ENCODE measurements at regions not wholly inside any gene's neighbourhood (a gene's known extent, or its start where the extent isn't known, plus 50 kb on each side); places are given as distances from the start of the nearest gene placed in this dataset.

DNA sequence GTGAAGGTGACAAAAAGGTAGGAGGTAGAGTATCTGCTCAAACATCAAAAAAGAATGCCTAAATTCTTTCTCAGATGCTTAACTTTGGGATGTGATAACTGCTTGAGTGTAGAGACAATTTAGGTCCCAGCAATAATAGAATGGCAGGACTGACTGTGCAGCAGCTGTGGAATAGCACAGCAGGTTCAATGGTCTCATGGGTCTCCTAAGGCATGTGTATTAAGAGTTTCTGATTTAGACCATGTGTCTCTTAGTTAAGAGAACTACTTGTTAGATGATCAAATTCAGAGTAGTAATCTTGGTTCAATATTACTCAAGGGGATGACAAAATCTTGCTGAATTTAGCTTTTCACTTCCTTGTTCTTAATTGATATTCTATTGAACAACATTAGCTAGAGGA lies 72.0 kb downstream of the ALX1 start:
- intact Hi-C loops (cut with DNase I) = no loop called here

GRCh38 chr12:85356596-85357385 lies 76.8 kb downstream of the ALX1 start:
- no peak for DNase-seq
- intact Hi-C loops (cut with DNase I) = no loop called here

More for the DNA sequence above, 72.0 kb downstream of the ALX1 start:
- no peak for DNase-seq

- no peak for DNase-seq
- intact Hi-C loops (cut with DNase I) = no loop called here
Measured at GRCh38 chr12:85357609-85358008, 77.6 kb downstream of the ALX1 start.

GRCh38 chr12:85358715-85359114 lies 78.7 kb downstream of the ALX1 start:
- intact Hi-C loops (cut with DNase I) = no loop called here
- DNase-seq = no peak

DNA sequence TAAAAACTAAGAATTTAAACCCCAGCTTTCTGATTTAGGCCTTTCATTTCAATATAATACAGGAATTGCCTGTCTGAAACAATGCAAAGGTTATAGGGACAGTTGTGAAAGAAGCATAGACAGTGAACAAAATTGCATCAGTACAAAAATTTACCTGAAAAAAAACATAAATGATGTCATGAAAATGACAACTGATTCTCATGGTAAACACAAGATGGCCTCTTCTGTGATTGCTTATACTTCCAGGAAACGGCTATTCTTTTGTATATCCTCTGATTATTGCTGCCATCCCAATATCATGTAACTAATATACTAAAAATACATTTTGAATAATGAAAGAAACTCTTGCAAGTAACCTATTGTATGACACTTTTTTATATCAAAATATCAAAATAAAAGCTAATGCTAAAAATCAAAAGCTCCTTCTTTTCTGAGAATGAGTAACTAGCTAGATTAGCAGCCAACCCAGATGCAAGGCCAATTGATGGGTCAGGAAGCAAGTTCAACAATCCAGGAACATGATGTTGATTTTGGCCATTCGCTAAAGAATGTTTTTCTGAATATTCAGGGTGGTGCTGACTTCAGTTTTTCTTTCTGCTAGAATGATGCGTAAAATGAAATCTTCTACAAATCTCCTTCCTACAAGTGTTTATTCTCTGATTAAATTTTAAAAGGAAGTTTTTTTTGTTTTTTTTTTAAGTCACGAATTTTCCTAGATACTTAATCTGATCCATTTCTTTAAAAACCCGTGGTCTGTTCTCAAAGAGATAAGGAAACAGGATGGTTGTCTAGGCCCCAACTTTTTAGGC lies 83.6 kb downstream of the ALX1 start:
- intact Hi-C loops (cut with DNase I) = no loop called here
- DNase-seq = no peak

- intact Hi-C loops (cut with DNase I) = no loop called here
- DNase-seq = no peak
Measured at GRCh38 chr12:85367936-85368335, 87.9 kb downstream of the ALX1 start.

- intact Hi-C loops (cut with DNase I) = no loop called here
- no peak for DNase-seq
Measured at GRCh38 chr12:85369365-85370154, 89.5 kb downstream of the ALX1 start.

DNA sequence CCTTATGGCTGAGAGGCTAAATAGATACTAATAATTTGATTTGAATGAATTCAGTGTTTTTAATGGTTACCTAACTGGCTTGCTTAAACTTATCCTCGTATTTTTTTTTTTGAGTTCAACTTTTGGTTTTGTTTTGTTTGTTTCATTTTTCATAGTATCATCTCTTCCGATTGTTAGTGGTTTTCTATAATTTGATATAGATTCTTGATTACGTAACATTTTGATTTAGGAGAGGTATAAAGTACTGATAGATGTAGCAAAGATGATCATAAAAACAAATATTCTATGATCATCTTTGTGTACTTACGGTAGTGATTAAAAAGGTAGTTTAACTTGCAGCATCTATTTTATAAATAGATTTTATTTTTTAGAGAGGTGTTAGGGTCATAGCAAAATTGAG lies 93.0 kb downstream of the ALX1 start:
- DNase-seq = no peak
- intact Hi-C loops (cut with DNase I) = no loop called here

DNA sequence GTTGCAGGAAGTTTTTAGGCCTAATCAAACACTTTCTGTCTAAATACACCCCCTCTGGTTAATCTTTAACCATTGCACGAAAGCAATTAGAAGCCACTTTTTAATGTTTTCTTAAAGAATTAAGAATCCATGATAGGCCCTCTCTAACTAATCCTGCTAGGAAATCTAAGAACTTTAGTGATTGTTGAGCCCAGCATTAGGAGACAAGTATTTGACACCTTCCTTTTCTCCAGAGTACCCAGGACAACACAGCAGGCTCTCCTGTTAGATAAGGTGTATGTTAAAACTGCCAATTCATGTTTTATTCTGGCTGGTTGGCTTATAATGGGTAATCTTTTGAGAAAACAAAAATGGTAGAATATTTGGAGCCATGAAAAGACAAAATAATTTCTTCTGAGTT lies 95.0 kb downstream of the ALX1 start:
- DNase-seq = no peak
- intact Hi-C loops (cut with DNase I) = no loop called here

DNA sequence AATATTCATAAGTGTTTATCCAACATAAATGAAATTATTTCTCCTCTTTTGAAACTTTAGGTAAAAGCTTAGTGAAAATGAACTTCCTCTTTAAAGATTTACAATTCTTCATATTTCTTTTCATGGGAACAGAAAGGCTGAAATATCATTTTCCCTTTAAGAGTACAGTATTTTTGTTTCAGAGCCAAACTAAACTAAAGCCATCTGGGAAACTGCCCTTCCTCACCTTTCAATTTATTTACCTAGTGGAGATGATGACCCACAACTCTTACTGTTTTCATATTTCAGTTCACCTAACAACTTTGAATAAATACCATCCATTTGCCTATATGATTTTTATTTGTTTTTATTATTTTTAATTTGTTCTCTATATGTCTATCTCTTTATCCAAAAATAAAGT lies 105.4 kb downstream of the ALX1 start:
- no peak for DNase-seq
- intact Hi-C loops (cut with DNase I) = no loop called here

DNA sequence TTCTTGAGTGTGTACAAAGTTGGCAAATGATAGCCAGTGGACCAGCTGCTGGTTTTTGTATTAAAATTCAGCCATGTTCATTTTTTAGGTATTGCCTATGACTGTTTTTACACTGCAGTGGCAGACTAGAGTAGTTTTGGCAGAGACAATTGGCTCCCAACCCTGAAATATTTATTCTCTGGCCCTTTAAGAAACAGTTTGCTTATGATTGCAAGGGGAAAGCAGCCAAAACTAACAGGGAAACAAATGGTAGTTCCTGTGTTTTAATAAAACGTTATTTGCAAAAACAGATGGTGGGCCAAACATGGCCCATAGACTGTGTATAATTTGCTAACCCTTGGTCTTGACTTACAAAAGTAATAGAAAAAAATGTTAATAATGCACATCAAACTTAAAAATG lies 110.2 kb downstream of the ALX1 start:
- no peak for DNase-seq
- intact Hi-C loops (cut with DNase I) = no loop called here

GRCh38 chr12:85392508-85392907 lies 112.5 kb downstream of the ALX1 start:
- intact Hi-C loops (cut with DNase I) = no loop called here
- no peak for DNase-seq

DNA sequence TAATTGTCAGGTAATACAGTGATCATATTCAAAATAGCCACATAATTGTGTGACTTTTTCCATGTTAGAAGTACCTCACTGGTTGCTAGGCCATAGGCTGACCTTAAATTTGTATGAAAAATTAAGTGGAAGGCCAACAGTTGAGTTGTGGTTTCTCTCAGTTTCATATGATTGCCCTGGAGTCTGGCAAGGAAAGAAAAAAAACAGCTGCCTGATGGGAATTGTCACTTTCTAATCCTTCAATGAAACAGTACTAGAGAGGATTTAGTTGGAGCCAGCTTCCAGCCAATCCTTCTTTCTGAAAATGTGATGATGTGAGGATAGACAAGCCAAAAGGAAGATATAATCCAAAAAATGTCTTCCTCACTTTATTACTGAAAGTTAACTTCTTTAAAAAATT lies 113.6 kb downstream of the ALX1 start:
- no peak for DNase-seq
- intact Hi-C loops (cut with DNase I) = no loop called here

- DNase-seq = no peak
- intact Hi-C loops (cut with DNase I) = no loop called here
Measured at GRCh38 chr12:85394065-85394464, 114.0 kb downstream of the ALX1 start.

DNA sequence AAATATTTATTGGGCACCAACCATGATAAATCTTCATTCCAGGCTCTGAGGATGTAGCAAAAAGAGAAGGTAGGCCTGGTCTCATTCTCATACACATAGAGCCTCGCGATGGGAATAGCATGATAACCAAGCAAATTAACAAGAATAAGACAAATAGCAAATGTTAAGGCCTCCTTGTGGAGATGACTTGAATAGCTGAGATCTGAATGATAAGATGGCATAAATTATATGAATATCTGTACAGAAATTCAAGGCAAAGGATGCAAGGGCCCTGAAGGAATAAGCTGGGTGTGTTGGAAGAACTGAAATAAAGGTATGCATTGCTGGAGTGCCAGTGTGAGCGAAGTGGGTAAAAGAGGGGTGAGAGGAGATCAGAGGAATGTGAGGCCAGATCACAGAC lies 114.8 kb downstream of the ALX1 start:
- intact Hi-C loops (cut with DNase I) = no loop called here
- no peak for DNase-seq

DNA sequence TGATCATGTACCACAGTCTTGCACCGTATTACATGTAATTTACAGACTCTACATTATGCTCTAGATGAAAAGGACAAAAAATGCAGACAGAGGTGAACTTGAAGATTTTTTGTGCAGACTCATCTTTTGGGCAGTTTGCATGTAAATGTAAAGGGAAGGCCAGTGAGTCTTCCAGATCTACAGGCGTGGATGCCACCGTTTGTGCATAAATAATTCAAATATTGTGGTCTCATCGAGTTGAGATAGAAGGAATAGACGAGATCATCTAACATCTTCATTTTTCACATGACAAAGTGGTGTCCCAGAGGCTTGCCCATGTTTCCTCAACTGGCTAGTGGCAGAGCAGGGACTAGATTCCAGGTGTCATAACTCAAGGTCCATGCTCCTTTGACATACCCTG lies 125.2 kb downstream of the ALX1 start:
- intact Hi-C loops (cut with DNase I) = no loop called here
- DNase-seq = no peak

DNA sequence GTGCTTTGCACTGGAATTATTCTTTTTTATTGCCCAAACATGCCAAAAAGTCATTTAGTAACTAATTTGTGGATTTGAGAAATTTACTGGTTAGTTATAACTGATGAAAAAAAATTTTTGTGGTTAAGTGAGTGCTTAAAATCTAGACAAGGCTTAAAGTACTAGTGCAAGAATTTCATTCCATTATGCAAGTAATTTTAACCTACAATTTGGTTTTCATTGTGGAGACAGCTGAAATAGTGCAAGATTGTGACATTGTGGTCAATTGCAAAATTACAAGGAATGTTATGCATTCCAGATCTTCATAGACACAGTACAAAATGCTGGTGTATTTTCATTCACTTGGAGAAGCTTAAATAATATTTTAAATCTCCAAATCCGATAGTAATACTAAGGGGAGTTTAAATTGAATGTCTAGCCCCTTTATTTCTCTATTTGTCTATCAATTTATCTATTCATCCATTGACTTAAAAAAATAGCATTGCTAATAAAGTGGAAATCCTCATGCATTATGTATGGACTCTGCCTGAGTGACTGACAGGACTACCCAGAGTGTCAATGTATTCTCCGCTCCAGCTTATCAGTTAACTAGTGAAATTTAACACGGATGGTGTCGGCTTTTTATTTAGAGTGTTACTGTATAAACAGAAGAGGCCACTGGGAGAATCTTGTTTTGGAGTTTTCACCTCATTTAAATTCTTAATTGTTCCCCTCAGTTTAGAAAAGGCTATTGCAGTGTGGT lies 125.9 kb downstream of the ALX1 start:
- no peak for DNase-seq
- intact Hi-C loops (cut with DNase I) = no loop called here

DNA sequence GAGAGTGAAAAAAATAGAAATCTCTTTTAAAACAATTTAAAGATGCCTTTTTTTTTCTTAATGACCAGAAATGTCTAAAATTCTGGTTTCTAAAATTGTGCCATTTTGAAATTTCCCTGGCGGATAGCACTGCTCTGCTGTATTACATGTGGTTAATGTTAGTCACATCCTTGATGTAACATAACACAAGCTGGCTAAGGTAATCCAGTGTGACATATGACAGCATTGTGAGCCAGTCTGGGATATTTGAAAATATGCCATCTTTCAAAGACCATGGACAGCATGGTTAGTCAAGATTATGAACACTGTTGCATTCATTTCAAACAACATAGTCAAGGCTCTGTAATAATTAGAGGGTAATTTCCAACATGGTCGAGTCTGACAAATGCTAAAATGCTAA lies 133.2 kb downstream of the ALX1 start:
- intact Hi-C loops (cut with DNase I) = no loop called here
- DNase-seq = no peak

DNA sequence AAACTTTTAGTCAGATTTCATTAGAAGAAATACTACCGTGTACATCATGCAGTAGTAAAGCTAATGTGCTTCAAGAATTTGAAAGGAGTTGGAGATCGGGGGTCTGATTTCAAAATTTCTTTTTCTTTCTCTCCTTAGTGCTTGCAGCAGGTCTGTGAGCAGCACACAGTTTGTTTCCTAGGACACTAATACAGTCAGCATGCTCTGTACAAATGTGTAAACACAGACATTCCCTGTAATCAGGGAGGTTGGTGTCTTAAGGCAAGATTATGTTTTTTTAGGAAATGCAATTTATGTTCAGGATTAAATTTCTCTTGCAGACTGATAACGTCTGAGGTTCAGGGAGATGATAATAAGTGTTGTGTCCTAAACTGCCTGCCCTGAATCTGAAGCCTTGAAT lies 142.7 kb downstream of the ALX1 start:
- intact Hi-C loops (cut with DNase I) = no loop called here
- no peak for DNase-seq

- DNase-seq = no peak
- intact Hi-C loops (cut with DNase I) = no loop called here
Measured at GRCh38 chr12:85423947-85424346, 143.9 kb downstream of the ALX1 start.
